Adrenal gland (tissue), 9 donors: ENCODE measurements at regions not wholly inside any gene's neighbourhood (a gene's known extent, or its start where the extent isn't known, plus 50 kb on each side); places are given as distances from the start of the nearest gene placed in this dataset.

Source experiments
- DNase-seq, 7 donors: peaks; one replicate each; pipeline ENCODE4 v3.0.0-alpha.2; 2019 to 2020
- H3K27ac ChIP-seq, 5 donors: fragments of 200-600 bp; sonication (generic) in 4 of 5; 1 replicate in 3 of 5; 2 replicates in 2 of 5; pipeline versions ENCODE4 v1.5.1 to v1.8.0; 2016 to 2020; ENCODE audit warnings: mild to moderate bottlenecking in 1 of 5
- H3K27me3 ChIP-seq: fragments of 200-600 bp; 2 replicates; pipeline ENCODE4 v1.8.0; 2021
- H3K36me3 ChIP-seq, 2 donors: fragments of 200-600 bp; replicated peaks in 1 of 2; 1 replicate in 1 of 2; 2 replicates in 1 of 2; pipeline versions ENCODE4 v1.5.1 to v1.8.0; 2018 to 2022
- H3K4me1 ChIP-seq, 2 donors: fragments of 200-600 bp; replicated peaks in 1 of 2; 1 replicate in 1 of 2; 2 replicates in 1 of 2; pipeline versions ENCODE4 v1.5.1 to v1.8.0; 2018 to 2021
- H3K4me3 ChIP-seq, 4 donors: fragments of 200-600 bp; sonication (generic) in 3 of 4; one replicate each; pipeline ENCODE4 v1.5.1; 2016 to 2018
- H3K9me3 ChIP-seq, 3 donors: fragments of 200-600 bp; sonication (generic) in 1 of 3; replicated peaks in 1 of 3; 1 replicate in 2 of 3; 2 replicates in 1 of 3; pipeline versions ENCODE4 v1.5.1 to v1.8.0; 2016 to 2021
- POLR2A ChIP-seq, 2 donors: fragments of 450-650 bp; IDR thresholded peaks; one replicate each; pipeline ENCODE4 v1.6.1; 2017; ENCODE audit warnings: antibody characterized with exemption in 2 of 2, mild to moderate bottlenecking in 2 of 2, moderate library complexity in 1 of 2
- WGBS, 4 donors: extraction: QIAGEN DNeasy Blood & Tissue Kit in 2 of 4; methylation state at CpG; one replicate each; pipeline versions ENCODE4 v1.1.5 to v1.1.7; 2013 to 2017; 5-methylcytosine and 5-hydroxymethylcytosine counted together
- intact Hi-C, 2 donors: fragments of 100-400 bp; cut with DNase I; formaldehyde crosslinking; loops; one replicate each; pipeline versions ENCODE4 v1.14.1 to v1.15.0; 2022 to 2023
- TF ChIP-seq, protein P1 (sequence below), 6 experiments: fragments of 450-650 bp in 4 of 6; fragments of 200-600 bp in 2 of 6; sonication (generic) in 1 of 6; IDR thresholded peaks; 1 replicate in 5 of 6; 2 replicates in 1 of 6; pipeline versions ENCODE4 v1.5.1 to v1.8.0; 2016 to 2021; ENCODE audit warnings: antibody characterized with exemption in 6 of 6, mild to moderate bottlenecking in 2 of 6, moderate library complexity in 1 of 6
- donor health status: healthy with polysubstance abuse.
- donor health status: Bipolar disorder and iron deficiency.
- donor health status: DM: yes; HTN: yes; CAD: no.
- donor health status: DM: no; HTN: no; CAD: no.
- donor health status: DM: no; HTN: no; CAD: no.

DNA sequence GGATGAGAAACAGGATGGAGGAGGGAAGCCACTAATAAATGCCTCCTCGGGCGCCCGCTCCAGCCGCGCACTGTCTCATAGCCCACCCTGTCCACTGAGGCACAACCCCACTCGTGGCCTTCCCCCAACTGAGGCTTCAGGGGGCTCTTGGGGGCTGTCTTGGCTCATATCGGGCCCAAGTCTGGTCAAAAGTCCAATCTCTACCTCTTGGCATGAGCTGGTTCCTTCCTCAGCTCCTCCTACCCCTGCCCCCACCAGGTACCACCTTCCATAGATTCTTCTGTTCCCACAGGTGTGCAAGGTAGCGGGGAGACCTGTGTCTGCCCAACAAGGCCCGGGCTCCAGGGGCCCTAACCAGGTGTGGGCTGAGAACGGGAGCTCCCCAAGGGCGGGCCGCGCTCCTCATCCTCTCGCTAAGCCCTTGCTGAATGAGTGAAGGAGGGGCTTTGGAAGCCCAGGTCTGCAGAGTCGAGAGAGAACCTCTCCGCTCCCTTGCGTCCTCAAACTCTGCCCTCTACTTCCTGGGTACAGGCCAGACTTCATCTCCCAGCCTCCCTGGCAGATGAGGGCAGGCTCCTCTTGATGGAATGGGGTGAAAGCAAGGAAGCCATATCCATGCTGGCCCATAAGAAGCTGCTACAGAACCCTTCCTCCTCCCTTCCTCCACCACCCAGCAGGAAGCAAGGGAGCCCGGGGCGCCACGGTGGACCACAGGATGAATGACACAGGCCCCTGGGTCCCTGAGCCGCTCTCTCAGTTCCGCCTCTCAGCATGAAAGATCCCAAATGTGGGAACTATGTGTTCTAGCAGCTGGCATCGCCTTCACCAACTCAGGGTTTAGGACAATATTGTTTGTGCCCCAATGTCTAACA is 74.7 kb downstream of the PSMG1 start:
- Histone ChIP-seq H3K27ac (no peak overlapping the region), H3K4me3 (no peak overlapping the region), H3K27me3 (no peaks in the 10 kb centered on the region), H3K9me3 (no peaks in the 10 kb centered on the region), H3K36me3 (no peaks in the 10 kb centered on the region), H3K4me1 (peaks cover 0 to 8% of the 10 kb centered on the region in 2 donors)
- WGBS, 4 donors: 88 to 94% (median 90%) methylated on average over 21 to 23 of the region's 23 CpGs
- no peak for DNase-seq
- TF ChIP-seq POLR2A (IDR thresholded peaks at IDR 0.05): no peak
- TF ChIP-seq, protein P1, sequence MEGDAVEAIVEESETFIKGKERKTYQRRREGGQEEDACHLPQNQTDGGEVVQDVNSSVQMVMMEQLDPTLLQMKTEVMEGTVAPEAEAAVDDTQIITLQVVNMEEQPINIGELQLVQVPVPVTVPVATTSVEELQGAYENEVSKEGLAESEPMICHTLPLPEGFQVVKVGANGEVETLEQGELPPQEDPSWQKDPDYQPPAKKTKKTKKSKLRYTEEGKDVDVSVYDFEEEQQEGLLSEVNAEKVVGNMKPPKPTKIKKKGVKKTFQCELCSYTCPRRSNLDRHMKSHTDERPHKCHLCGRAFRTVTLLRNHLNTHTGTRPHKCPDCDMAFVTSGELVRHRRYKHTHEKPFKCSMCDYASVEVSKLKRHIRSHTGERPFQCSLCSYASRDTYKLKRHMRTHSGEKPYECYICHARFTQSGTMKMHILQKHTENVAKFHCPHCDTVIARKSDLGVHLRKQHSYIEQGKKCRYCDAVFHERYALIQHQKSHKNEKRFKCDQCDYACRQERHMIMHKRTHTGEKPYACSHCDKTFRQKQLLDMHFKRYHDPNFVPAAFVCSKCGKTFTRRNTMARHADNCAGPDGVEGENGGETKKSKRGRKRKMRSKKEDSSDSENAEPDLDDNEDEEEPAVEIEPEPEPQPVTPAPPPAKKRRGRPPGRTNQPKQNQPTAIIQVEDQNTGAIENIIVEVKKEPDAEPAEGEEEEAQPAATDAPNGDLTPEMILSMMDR (IDR thresholded peaks at IDR 0.05): no peak
- intact Hi-C loops: no loop called here

DNA sequence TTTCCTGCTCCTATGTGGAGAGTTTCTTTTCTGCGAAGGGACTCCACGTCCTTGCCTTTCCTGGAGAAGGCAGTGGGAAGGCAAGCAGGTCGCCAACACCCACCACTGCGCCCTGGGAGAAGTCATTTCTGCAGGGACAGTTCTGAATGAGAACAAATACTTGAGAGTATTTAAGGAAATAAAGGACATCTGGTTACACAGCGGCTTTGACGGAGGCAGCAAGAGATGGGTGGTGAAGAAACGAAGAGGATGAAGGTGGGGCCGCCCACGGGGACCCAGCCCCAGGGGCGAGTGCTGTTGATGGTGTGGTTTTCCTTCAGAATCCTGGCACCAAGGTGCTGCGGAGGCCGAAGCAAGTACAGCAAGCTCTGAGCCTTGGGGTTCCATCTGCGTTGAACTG is 75.5 kb downstream of the PSMG1 start:
- H3K27me3 ChIP-seq: no peaks in the 10 kb centered on the region
- H3K4me1 ChIP-seq: peaks cover 0 to 8% of the 10 kb centered on the region in 2 donors
- H3K27ac ChIP-seq: no peak overlapping the region
- H3K9me3 ChIP-seq: no peaks in the 10 kb centered on the region
- TF ChIP-seq, protein P1 (IDR thresholded peaks at IDR 0.05): no peak
- TF ChIP-seq POLR2A (IDR thresholded peaks at IDR 0.05): no peak
- no peaks in the 10 kb centered on the region for H3K36me3 ChIP-seq
- no peak overlapping the region for H3K4me3 ChIP-seq
- intact Hi-C loops: no loop called here
- WGBS, 4 donors: 88 to 91% (median 88%) methylated on average over 13 of the region's 13 CpGs
- no peak for DNase-seq

DNA sequence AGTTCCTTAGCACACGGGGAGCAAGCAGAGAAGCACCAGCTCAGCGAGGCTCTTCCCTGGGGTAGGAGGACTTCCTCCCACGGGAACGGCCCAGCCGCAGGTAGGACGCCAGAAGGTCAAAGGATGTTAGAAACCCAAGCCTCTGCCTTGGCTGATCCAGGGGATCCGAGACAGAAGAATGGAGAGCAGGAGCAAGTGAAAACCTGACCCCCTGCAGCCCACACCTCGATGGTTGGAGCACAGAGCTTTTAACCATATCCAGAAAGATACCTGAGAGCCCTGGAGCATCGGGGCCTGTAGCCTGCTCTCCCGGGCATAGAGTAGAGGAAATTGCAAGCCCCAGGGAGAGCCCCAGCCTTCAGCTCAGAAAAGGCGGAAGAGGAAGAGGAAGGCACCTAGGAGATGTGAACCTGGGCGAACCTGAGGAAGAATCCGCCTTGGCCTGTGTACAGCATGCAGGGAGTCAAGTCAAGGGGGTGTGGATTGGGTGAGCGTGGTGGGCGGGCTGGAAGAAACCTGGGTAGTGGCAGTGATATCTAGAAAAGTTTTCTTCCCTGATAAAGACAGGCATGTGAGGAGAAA is 76.3 kb downstream of the PSMG1 start:
- no peaks in the 10 kb centered on the region for H3K9me3 ChIP-seq
- intact Hi-C loops: no loop called here
- no peak overlapping the region for H3K4me3 ChIP-seq
- 83 to 90% (median 85%) methylated on average over 15 of the region's 15 CpGs for WGBS, 4 donors
- no peaks in the 10 kb centered on the region for H3K27me3 ChIP-seq
- H3K27ac ChIP-seq: no peak overlapping the region
- H3K4me1 ChIP-seq: peaks cover 0 to 8% of the 10 kb centered on the region in 2 donors
- TF ChIP-seq POLR2A (IDR thresholded peaks at IDR 0.05): no peak
- TF ChIP-seq, protein P1 (IDR thresholded peaks at IDR 0.05): no peak
- DNase-seq: no peak
- no peaks in the 10 kb centered on the region for H3K36me3 ChIP-seq

DNA sequence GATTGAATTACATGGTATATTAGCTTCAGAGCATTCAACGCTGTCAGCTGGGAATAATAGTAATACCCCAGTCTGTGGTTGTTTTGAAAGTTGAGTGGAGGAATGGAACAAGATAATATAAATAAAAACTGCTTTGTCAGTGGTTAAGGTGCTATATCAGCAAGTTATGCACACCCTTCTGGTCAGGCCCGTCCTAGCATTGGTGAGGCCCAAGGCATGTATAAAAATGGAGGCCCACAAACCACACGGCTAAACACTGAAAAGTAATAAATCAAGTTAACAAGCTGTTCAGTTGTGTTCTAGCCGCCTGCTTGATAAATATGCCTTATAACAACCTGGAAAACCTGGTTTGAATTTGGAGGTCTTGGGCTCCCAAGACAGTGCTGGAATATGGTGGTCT is 77.4 kb downstream of the PSMG1 start:
- intact Hi-C loops: no loop called here
- Histone ChIP-seq H3K27me3 (no peaks in the 10 kb centered on the region), H3K27ac (peak overlapping the region in 1 of 5 donors; percentile 58), H3K4me3 (no peak overlapping the region), H3K36me3 (no peaks in the 10 kb centered on the region), H3K4me1 (peaks cover 0 to 8% of the 10 kb centered on the region in 2 donors), H3K9me3 (no peaks in the 10 kb centered on the region)
- DNase-seq: no peak
- TF ChIP-seq POLR2A (IDR thresholded peaks at IDR 0.05): no peak
- TF ChIP-seq, protein P1 (IDR thresholded peaks at IDR 0.05): no peak
- whole genome bisulfite sequencing, 4 donors: 76 to 90% (median 83%) methylated on average over 4 of the region's 4 CpGs
